H1 (cell line): ENCODE measurements at regions not wholly inside any gene's neighbourhood (a gene's known extent, or its start where the extent isn't known, plus 50 kb on each side); places are given as distances from the start of the nearest gene placed in this dataset.

Experiments
- CTCF ChIA-PET: fragments of 300-600 bp; sonication (Branson Sonifier 250); formaldehyde crosslinking; loops from one replicate; lab custom pipeline; 2021; ENCODE audit not compliant: partially characterized antibody; lab: Charles Lee
- POLR2A ChIA-PET: fragments of 300-600 bp; sonication (Branson Sonifier 250); formaldehyde crosslinking; loops from one replicate; lab custom pipeline; 2021; ENCODE audit warnings: inconsistent platforms; ENCODE audit not compliant: partially characterized antibody; lab: Charles Lee
- DNase-seq, 2 experiments: peaks; one replicate each; pipeline versions ENCODE4 v3.0.0 to v3.0.0-alpha.2; 2010 to 2022; ENCODE audit warnings: low spot score in 2 of 2, low read depth in 1 of 2, mixed read lengths in 1 of 2
- FAIRE-seq: peaks from 2 replicates; lab custom pipeline; 2011; peaks lifted over from hg19 to GRCh38; lab: Jason Lieb, UNC
- H2AFZ ChIP-seq: 2 replicates; pipeline ENCODE4 v1.8.1; 2012; ENCODE audit warnings: low read length, inconsistent platforms
- H2AK5ac ChIP-seq: 2 replicates; pipeline ENCODE4 v1.6.1; 2013; ENCODE audit warnings: low read depth, low read length
- H2BK120ac ChIP-seq: replicated peaks from 2 replicates; pipeline ENCODE3; 2013; ENCODE audit warnings: low read depth, low read length, inconsistent platforms
- H2BK12ac ChIP-seq: 2 replicates; pipeline ENCODE4 v1.6.1; 2013; ENCODE audit warnings: low read depth, low read length
- H2BK15ac ChIP-seq: 2 replicates; pipeline ENCODE4 v1.6.1; 2013; ENCODE audit warnings: low read length
- H2BK20ac ChIP-seq: 2 replicates; pipeline ENCODE4 v1.6.1; 2013; ENCODE audit warnings: low read length
- H2BK5ac ChIP-seq: 2 replicates; pipeline ENCODE4 v1.6.1; 2013; ENCODE audit warnings: low read depth, low read length
- H3K14ac ChIP-seq: 2 replicates; pipeline ENCODE4 v1.6.1; 2013; ENCODE audit warnings: inconsistent platforms; ENCODE audit not compliant: insufficient read length
- H3K18ac ChIP-seq: 2 replicates; pipeline ENCODE4 v1.6.1; 2013; ENCODE audit warnings: low read length; ENCODE audit errors: extremely low read depth
- H3K23ac ChIP-seq: 2 replicates; pipeline ENCODE4 v1.6.1; 2013; ENCODE audit warnings: inconsistent platforms; ENCODE audit not compliant: insufficient read length
- H3K23me2 ChIP-seq: 2 replicates; pipeline ENCODE4 v1.6.1; 2013; ENCODE audit warnings: low read depth, low read length
- H3K27ac ChIP-seq: 2 replicates; pipeline ENCODE4 v1.6.1; 2011; ENCODE audit warnings: low read depth, low read length, inconsistent platforms
- H3K27me3 ChIP-seq, 4 experiments: replicated peaks in 1 of 4; 1 replicate in 1 of 4; 2 replicates in 3 of 4; pipeline versions ENCODE4 v1.6.1 to v1.8.1; 2011 to 2013; ENCODE audit warnings: low read length in 3 of 4, mild to moderate bottlenecking in 3 of 4, inconsistent platforms in 2 of 4, mixed read lengths in 2 of 4, moderate library complexity in 1 of 4; ENCODE audit not compliant: control insufficient read depth in 3 of 4, insufficient read depth in 3 of 4; ENCODE audit errors: extremely low read depth in 1 of 4
- H3K36me3 ChIP-seq, 4 experiments: 2 replicates each; pipeline versions ENCODE4 v1.6.1 to v1.8.1; 2011 to 2013; ENCODE audit warnings: mild to moderate bottlenecking in 4 of 4, low read length in 3 of 4, moderate library complexity in 2 of 4, control low read depth in 1 of 4, inconsistent platforms in 1 of 4; ENCODE audit not compliant: insufficient read depth in 4 of 4, control insufficient read depth in 2 of 4
- H3K4ac ChIP-seq: replicated peaks from 2 replicates; pipeline ENCODE3; 2013; ENCODE audit warnings: low read length, low read depth, mixed read lengths, inconsistent platforms; ENCODE audit not compliant: insufficient read length
- H3K4me1 ChIP-seq, 4 experiments: replicated peaks in 1 of 4; 1 replicate in 1 of 4; 2 replicates in 3 of 4; pipeline versions ENCODE4 v1.6.1 to v1.8.1; 2011 to 2013; ENCODE audit warnings: low read length in 3 of 4, inconsistent platforms in 2 of 4, mixed read lengths in 1 of 4; ENCODE audit not compliant: insufficient read depth in 4 of 4, control insufficient read depth in 3 of 4
- H3K4me2 ChIP-seq, 2 experiments: 2 replicates each; pipeline versions ENCODE4 v1.6.1 to v1.8.1; 2011 to 2013; ENCODE audit warnings: low read depth in 2 of 2, low read length in 2 of 2, control low read depth in 1 of 2, inconsistent platforms in 1 of 2, mild to moderate bottlenecking in 1 of 2; ENCODE audit not compliant: insufficient read depth in 1 of 2
- H3K4me3 ChIP-seq, 4 experiments: fragments of 200-600, 300-600 bp in 1 of 4; sonication (generic), shearing (Covaris generic), sonication (Bioruptor Twin) in 1 of 4; 2 replicates each; pipeline versions ENCODE4 v1.5.1 to v1.8.1; 2011 to 2016; ENCODE audit warnings: low read length in 4 of 4, low read depth in 3 of 4, control low read depth in 2 of 4, inconsistent platforms in 2 of 4, mild to moderate bottlenecking in 2 of 4, mixed read lengths in 1 of 4, moderate library complexity in 1 of 4; ENCODE audit not compliant: insufficient read depth in 2 of 4; ENCODE audit errors: extremely low read depth in 1 of 4
- H3K56ac ChIP-seq: replicated peaks from 2 replicates; pipeline ENCODE3; 2013; ENCODE audit warnings: low read depth, mild to moderate bottlenecking, mixed read lengths, low read length, inconsistent platforms; ENCODE audit not compliant: insufficient read length
- H3K79me1 ChIP-seq: 2 replicates; pipeline ENCODE4 v1.6.1; 2013; ENCODE audit warnings: low read depth, low read length, control low read depth
- H3K79me2 ChIP-seq, 2 experiments: 2 replicates each; pipeline versions ENCODE4 v1.6.1 to v1.8.1; 2012 to 2013; ENCODE audit warnings: low read length in 2 of 2, mild to moderate bottlenecking in 2 of 2, inconsistent platforms in 1 of 2; ENCODE audit not compliant: insufficient read depth in 2 of 2, control insufficient read depth in 1 of 2
- H3K9ac ChIP-seq, 4 experiments: replicated peaks in 1 of 4; 1 replicate in 1 of 4; 2 replicates in 3 of 4; pipeline versions ENCODE4 v1.6.1 to v1.8.1; 2011 to 2013; ENCODE audit warnings: low read depth in 3 of 4, low read length in 3 of 4, control low read depth in 2 of 4, mild to moderate bottlenecking in 2 of 4, moderate library complexity in 2 of 4, inconsistent platforms in 1 of 4; ENCODE audit errors: extremely low read depth in 1 of 4
- H3K9me3 ChIP-seq, 2 experiments: 2 replicates each; pipeline versions ENCODE4 v1.6.1 to v1.8.1; 2012 to 2013; ENCODE audit warnings: mild to moderate bottlenecking in 2 of 2, moderate library complexity in 2 of 2, control low read depth in 1 of 2, inconsistent platforms in 1 of 2, low read depth in 1 of 2, low read length in 1 of 2, mixed read lengths in 1 of 2; ENCODE audit not compliant: insufficient read depth in 2 of 2
- H4K20me1 ChIP-seq, 2 experiments: replicated peaks in 1 of 2; 2 replicates each; pipeline versions ENCODE3 to v1.8.1; 2011 to 2013; ENCODE audit warnings: inconsistent platforms in 2 of 2, low read length in 2 of 2, mild to moderate bottlenecking in 1 of 2; ENCODE audit not compliant: insufficient read depth in 2 of 2, control insufficient read depth in 1 of 2
- H4K5ac ChIP-seq: 2 replicates; pipeline ENCODE4 v1.6.1; 2013; ENCODE audit warnings: low read length, low read depth, mixed read lengths, inconsistent platforms; ENCODE audit not compliant: insufficient read length
- H4K8ac ChIP-seq: 2 replicates; pipeline ENCODE4 v1.8.0; 2013; ENCODE audit warnings: mild to moderate bottlenecking, moderate library complexity, low read length, inconsistent platforms; ENCODE audit not compliant: insufficient read depth; ENCODE audit errors: extremely low read depth
- H4K91ac ChIP-seq: replicated peaks from 2 replicates; pipeline ENCODE3; 2013; ENCODE audit warnings: low read length, mixed read lengths, inconsistent platforms; ENCODE audit not compliant: insufficient read length
- ASH2L ChIP-seq: fragments of 200-600, 300-600 bp; sonication (generic); IDR thresholded peaks from one replicate; pipeline ENCODE4 v1.7.1; 2017; ENCODE audit warnings: low read length
- NANOG ChIP-seq: IDR thresholded peaks from 2 replicates; pipeline ENCODE4 v1.6.1; 2011; ENCODE audit warnings: low read length, low read depth, mild to moderate bottlenecking, inconsistent platforms; ENCODE audit not compliant: insufficient read depth, poor library complexity, severe bottlenecking
- NRF1 ChIP-seq: IDR thresholded peaks from 2 replicates; pipeline ENCODE4 v1.6.1; 2011; ENCODE audit warnings: mild to moderate bottlenecking, low read depth, low read length, improper control_type of control experiment
- POLR2A ChIP-seq, 2 experiments: IDR thresholded peaks; 1 replicate in 1 of 2; 2 replicates in 1 of 2; pipeline ENCODE4 v1.6.1; 2011; ENCODE audit warnings: low read depth in 2 of 2, low read length in 2 of 2, mild to moderate bottlenecking in 2 of 2; ENCODE audit errors: control extremely low read depth in 1 of 2
- POLR2AphosphoS5 ChIP-seq: IDR thresholded peaks from 2 replicates; pipeline ENCODE4 v1.6.1; 2011; ENCODE audit warnings: low read depth, low read length
- RNF2 ChIP-seq: fragments of 200-900, 300-1000 bp; sonication (generic); IDR thresholded peaks from 2 replicates; pipeline ENCODE4 v1.7.1; 2016; ENCODE audit warnings: borderline replicate concordance, low read depth, mild to moderate bottlenecking, antibody characterized with exemption, low read length; ENCODE audit not compliant: poor library complexity, severe bottlenecking; ENCODE audit errors: missing control alignments
- SIN3A ChIP-seq, 2 experiments: IDR thresholded peaks in 1 of 2; conservative IDR thresholded peaks in 1 of 2; 2 replicates each; pipeline ENCODE4 v1.6.1; 2011 to 2012; ENCODE audit warnings: low read length in 2 of 2, improper control_type of control experiment in 1 of 2, low read depth in 1 of 2, mild to moderate bottlenecking in 1 of 2
- TCF12 ChIP-seq: IDR thresholded peaks from 2 replicates; pipeline ENCODE4 v1.6.1; 2011; ENCODE audit warnings: low read depth, mild to moderate bottlenecking, low read length
- WGBS, 2 experiments: shearing (Covaris generic) in 1 of 2; methylation state at CpG; one replicate each; pipeline versions ENCODE4 v1.1.6 to v1.1.7; 2013 to 2015; ENCODE audit warnings: low lambda C conversion rate in 2 of 2, mixed read lengths in 2 of 2, inconsistent platforms in 1 of 2, low coverage in 1 of 2, missing lambda C conversion rate in 1 of 2; ENCODE audit not compliant: insufficient replicate concordance in 2 of 2, insufficient coverage in 1 of 2, insufficient read length in 1 of 2; ENCODE audit errors: extremely low coverage in 1 of 2, missing lambda C conversion rate in 1 of 2; 5-methylcytosine and 5-hydroxymethylcytosine counted together
- TF ChIP-seq, protein P1 (sequence below): IDR thresholded peaks from 2 replicates; pipeline ENCODE4 v1.6.1; 2012; ENCODE audit warnings: inconsistent platforms

DNA sequence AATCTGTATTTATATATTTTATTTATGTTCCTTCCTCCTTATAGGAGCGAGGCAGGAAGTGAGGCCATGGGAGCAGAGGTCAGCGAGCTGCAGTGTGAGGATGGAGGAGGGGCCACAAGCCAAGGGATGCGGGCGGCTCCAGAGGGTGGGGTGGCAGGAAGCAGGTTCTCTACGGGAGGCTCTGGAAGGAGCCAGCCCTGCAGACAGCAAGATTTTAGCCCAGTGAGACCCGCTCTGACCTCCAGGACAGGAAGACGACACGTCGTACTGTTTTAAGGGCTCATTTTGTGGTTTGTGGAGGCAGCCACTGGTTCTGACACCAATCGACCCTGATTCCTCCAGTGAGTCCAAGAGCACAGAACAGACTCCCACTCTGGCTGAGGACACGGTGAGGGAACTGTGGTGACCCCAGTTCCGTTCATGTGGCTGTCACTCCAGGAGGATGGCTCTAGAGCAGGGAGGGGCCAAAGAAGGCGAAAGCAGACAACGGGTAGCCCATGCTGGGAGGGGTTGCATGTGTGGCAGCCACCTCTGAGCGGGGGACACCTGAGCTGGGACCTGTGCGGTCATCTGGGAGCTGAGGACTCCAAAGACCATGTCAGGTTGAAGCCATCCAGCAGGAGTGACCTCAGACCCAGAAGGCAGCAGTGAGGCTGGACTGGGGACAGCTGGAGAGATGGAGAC lies 100.1 kb upstream of the BHLHE23 start:
- no peak for FAIRE-seq
- Histone ChIP-seq H3K23me2 (peaks cover 3% of the 10 kb centered on the region; the same call in 1 of the 2 replicates), H2BK5ac (no peak overlapping the region), H2BK120ac (no peak overlapping the region), H4K20me1 (no peaks in the 10 kb centered on the region), H4K5ac (no peak overlapping the region), H2AK5ac (no peak overlapping the region), H3K9ac (no peak overlapping the region), H3K36me3 (peaks cover 0 to 5% (median 0%) of the 10 kb centered on the region in 4 experiments; a peak in 1 of 8 replicates), H3K14ac (no peak overlapping the region), H3K27ac (no peak overlapping the region), H4K91ac (no peak overlapping the region), H2BK15ac (no peak overlapping the region), H2AFZ (no peak overlapping the region), H3K56ac (no peak overlapping the region), H3K4me2 (no peak overlapping the region), H4K8ac (no peak overlapping the region), H2BK20ac (no peak overlapping the region), H3K9me3 (peaks cover 0 to 10% of the 10 kb centered on the region in 2 experiments; a peak in 2 of 4 replicates), H3K27me3 (peaks cover 13 to 18% (median 16%) of the 10 kb centered on the region in 4 experiments; a peak in 6 of 7 replicates), H2BK12ac (no peak overlapping the region), H3K4me1 (peaks cover 0 to 3% (median 0%) of the 10 kb centered on the region in 4 experiments; a peak in 3 of 7 replicates), H3K23ac (no peak overlapping the region), H3K18ac (no peak overlapping the region), H3K4ac (no peak overlapping the region), H3K79me1 (no peaks in the 10 kb centered on the region), H3K4me3 (no peak overlapping the region), H3K79me2 (no peaks in the 10 kb centered on the region)
- TF ChIP-seq RNF2 (no peak), NANOG (no peak), POLR2A (IDR thresholded peaks at IDR 0.05; ENCODE audit: control extremely low read depth in 1 of 2, low read depth in 2 of 2, low read length in 2 of 2) (no peak), SIN3A (conservative IDR thresholded peaks at IDR 0.05 in 1 of 2, IDR thresholded peaks at IDR 0.05 in 1 of 2; ENCODE audit: low read depth in 1 of 2, low read length in 2 of 2) (no peak), TCF12 (no peak), NRF1 (no peak), POLR2AphosphoS5 (no peak), ASH2L (no peak)
- TF ChIP-seq, protein P1, sequence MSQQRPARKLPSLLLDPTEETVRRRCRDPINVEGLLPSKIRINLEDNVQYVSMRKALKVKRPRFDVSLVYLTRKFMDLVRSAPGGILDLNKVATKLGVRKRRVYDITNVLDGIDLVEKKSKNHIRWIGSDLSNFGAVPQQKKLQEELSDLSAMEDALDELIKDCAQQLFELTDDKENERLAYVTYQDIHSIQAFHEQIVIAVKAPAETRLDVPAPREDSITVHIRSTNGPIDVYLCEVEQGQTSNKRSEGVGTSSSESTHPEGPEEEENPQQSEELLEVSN: no peak
- ChIA-PET CTCF (interaction anchor here (0.6 to 0.9 kb wide), 2 partner anchors 48 to 67 kb away, joined by 3 to 5 read pairs; no protein-coding TSS in a partner anchor), POLR2A (no interaction called here)
- 92% methylated on average over 14 of the region's 16 CpGs; no CpG with 5 or more reads in 1 of the 2 experiments for WGBS, 2 experiments
- no peak for DNase-seq
